ENCODE measurements at regions not wholly inside any gene's neighbourhood (a gene's known extent, or its start where the extent isn't known, plus 50 kb on each side); places are given as distances from the start of the nearest gene placed in this dataset.

GRCh38 chr2:209367075-209367747 is 56.6 kb upstream of the MAP2 start:
- DNase-seq (ENCODE audit: low read depth in 2 of 2) = no peak

DNA sequence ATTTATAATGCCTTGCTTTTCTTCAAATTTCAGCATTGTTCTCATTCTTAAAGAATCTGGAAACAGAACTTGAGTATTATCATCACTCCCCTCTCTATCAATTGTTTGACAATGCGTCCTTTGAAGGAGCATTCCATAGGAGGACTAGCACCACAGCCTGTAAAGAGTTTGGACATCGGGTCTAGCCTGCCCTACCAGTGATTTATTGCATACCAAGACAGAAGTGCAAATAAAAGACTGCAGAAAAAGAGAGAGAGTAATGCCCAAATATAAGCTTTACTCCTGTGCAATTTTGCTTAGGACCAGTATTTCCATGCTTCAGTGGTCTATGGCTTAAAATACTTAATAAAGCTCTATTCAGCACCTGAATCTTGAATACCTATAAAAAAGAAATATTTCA is 55.4 kb upstream of the MAP2 start:
- no peak for DNase-seq (ENCODE audit: low read depth in 2 of 2)

DNA sequence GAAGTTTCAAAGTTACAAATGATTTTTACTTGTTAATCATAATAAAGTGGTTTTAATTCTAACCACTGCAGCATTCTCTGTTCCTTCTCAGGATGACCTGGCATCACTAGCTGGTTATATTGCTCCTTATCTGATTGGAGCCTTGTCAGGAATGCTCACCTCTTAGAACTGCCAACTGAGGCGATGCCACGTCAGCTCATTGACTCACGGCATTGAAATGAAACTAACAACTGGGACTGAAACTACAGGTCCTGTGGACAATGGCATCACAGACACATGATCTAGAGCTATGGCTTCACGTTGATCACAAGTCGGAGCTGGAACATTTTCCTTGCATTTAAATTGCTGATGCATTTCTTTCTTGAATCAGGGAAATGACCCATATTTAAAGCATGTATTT is 54.9 kb upstream of the MAP2 start:
- DNase-seq (ENCODE audit: low read depth in 2 of 2) = no peak

DNA sequence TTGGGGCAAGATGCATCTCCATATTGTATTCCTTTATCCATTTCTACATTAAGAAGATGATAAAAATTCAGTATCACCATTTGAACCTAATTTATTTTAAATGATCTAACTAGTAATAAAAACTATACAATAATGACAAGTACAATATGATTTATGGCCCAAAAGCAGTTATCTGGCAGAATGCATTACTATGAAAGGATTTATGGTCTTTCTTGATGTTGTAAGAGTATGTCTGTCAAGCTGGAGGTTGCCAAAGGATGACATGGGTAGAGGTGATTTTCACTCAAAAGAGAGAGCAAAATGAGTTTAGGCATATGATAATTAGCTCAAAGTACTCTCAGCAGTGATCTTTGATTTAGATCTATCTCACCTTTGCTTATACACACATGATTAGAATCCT is 54.2 kb upstream of the MAP2 start:
- no peak for DNase-seq (ENCODE audit: low read depth in 2 of 2)

DNA sequence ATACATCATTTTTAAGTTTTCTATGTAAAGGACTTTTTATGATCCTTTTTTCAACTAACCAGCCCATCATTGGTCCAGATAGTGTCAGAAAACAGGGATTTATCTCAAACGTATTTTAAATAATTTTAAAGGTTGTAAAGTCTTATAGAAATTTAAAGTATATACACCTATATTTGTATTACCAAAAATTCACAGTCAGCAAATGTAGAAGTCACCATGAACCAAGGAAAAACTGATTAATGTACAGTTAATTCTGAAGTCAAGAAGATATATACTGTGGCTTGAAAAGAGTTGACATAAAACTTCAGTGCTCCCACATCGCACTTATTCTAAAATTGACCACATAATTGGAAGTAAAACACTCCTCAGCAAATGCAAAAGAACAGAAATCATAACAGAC is 52.4 kb upstream of the MAP2 start:
- DNase-seq (ENCODE audit: low read depth in 2 of 2) = no peak
